Pulmonary artery endothelial cell (primary cell): ENCODE measurements at regions not wholly inside any gene's neighbourhood (a gene's known extent, or its start where the extent isn't known, plus 50 kb on each side); places are given as distances from the start of the nearest gene placed in this dataset.
"Not testable (repeated sequence)": the region's sequence is repeated elsewhere in the genome, so short reads cannot be mapped to it uniquely, and the experiment has no call there.

ENCODE experiments used
- DNase-seq: peaks from one replicate; pipeline ENCODE4 v3.0.0-alpha.2; 2011; ENCODE audit warnings: low read depth, low spot score

DNA sequence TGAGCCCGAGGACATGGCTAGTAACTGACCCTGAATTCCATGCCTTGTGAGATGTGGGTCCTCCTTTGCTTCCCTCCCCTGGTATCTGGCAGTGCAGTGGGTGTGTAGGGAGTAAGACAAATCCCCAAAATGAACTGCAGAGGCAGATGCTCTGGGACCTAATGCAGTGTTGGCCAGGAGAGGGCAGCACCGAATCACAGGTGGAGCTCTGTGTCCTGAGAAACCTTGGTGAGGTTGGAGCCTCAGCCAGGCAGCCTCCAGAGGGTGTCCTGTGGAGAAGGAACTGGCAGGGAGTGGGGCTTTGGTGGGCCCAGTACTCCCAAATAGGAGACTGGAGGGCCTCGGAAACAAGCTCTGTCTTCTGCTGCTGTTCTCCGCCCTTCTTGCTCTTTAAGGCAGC is 209.9 kb downstream of the CCNG2 start:
- DNase-seq = not testable (repeated sequence)

DNA sequence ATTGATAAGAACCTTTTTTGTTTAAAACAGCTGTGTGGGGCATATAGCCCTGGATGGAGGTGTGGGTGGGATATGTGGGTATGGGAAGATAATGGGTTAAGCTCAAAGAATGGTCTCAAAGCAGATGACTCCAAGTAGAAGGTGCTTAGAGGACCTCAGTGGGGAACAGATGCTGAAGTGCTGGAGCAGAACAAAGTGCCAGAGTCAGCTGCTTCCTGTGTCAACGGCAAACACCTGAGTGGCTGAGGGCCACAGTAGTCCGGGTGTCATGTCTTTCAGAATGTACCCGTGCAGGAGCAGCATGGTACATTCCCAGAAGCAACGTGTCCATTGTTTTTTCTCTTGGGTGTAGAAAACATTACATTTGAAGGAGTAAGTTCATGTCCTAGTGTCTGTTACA is 210.6 kb downstream of the CCNG2 start:
- no peak for DNase-seq

DNA sequence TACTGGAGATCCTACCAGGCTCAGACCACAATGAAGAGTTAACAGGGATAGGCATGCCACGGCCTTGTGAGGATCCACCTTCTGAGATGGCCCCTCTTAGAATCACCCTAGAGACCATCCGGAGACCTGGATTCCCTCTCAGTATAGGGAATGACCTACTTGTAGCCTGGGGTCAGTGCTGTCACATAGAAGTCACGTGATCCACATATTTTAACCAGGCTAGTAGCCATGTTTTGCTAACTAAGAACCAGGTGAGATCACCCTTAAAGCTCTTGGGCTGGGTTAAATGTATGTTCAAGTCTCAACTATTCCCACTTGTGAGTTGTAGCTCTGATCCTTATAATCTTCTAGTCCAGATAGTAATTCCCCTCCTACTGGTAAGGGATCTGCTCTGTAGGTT is 215.4 kb downstream of the CCNG2 start:
- no peak for DNase-seq

DNA sequence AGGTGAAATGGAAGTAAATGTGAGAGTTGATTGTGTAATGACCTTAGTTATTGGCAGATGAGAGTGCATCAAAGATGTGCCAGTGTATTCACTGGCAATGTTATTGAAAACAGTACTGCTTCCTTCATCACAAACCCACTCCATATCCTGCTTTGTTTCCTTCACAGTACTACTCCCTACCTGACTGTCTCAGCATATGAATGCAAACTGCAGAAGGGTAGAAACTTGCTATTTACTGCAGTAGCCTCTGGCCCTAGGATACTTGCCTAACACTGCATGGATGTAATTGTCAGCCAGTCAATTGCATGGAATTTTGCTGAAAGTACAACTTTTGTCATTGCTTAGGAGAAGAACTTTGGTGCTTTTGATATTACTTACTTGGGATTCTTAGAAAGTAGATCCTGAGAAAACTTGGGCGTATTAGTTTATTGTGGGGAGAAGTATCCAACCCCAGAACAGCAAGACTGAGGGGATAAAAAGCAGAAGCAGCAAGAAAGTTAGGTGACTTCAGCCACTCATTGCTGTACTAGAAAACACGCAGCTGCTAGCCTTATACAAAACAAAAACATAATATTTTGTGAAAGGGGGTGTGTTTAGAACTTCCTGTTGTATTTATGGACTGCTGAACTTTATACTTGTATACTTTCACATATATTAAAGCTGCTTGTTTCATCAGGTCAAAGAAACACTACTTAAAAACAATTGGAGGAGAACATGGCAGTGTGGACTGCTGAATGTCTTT is 219.0 kb downstream of the CCNG2 start:
- DNase-seq = no peak

DNA sequence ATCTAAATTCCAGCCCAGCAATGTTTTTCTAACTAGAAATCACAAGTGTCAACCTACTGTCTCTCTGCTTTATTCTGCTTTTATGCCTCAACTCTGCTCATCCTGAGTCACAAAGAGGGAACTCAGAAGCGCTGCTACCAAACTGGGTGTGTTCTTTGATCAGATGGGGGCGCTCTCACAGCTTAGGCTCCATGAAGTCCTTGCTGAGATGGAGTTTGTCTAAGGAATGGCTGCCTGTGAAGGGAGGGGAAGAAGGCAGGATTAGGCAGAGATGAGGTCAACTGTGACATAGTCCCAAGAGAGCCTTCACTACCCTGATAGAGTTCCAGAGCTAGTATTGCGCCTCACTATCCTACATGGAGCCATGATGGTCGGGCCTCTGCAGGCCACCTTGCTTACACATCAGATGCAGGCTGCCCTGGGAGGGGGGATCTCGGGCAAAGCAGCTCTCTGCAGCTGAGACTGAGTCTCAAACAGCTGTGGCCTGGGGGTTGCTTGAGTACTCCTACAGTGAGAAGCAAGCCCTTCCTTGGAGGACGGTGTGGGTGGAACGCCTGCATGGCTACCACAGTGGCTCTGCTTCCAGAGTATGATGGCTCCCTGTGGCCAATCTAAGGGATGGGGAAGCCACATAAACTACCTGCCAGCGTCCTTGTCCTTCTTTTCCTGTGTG is 219.9 kb downstream of the CCNG2 start:
- DNase-seq = no peak

DNA sequence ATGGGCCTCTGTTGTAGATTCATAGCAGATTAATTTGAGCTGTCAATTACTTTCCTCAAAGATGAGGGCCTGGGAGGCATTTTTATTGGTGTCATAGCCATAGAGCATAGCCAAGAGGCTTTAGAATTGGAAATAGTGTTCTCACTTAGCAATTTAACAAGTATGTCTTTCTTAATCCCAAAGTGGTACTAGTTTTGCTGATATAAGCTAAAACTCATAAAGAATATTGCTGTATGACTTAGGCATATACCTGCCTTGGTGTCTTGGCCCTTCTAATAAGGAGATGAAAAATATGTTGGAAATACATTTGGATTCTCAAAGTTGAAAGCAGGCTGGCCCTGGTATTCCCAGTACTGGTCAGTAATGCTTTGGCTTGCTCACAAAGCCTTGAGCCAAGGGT is 221.5 kb upstream of the CXCL13 start:
- no peak for DNase-seq

DNA sequence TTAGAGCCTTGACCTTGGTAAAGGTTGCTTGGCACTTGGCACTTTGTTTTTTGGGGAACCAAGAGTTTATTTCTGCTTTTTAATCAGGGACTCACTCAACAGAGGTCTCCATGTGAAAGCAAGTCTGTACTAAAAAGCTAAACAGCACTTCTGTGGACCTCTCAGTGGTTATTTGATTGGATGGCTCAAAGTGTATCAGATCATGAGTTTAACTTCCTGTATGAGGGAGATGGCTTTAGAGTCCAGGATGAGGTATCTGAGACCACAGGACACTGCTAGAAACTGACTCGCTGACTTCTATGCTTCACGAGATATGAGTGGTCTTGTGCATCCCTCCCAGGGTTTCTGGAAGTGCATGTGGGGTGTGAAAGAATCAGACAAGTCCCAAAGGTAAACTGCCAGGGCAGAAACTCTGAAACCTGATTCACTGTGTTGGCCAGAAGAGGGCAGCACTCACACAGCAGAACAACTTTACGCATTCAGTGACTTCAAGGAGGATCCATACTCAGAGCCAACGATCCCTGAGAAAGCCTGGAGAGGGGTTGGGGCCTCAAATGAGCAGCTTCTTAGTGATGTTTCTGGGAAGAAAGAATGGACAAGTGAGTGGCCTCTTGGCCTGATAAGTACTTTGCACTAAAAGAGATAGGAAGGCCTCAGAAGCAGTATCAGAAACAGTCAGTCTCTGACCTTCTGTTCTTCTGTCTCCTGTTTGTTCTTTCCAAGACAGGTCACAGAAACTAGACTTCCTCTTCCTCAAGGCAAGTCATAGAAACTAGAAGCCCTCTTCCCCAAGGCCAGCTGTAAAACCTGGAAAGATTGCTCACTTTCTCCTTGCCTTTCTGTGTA is 220.3 kb upstream of the CXCL13 start:
- peak; percentile 22 for DNase-seq

DNA sequence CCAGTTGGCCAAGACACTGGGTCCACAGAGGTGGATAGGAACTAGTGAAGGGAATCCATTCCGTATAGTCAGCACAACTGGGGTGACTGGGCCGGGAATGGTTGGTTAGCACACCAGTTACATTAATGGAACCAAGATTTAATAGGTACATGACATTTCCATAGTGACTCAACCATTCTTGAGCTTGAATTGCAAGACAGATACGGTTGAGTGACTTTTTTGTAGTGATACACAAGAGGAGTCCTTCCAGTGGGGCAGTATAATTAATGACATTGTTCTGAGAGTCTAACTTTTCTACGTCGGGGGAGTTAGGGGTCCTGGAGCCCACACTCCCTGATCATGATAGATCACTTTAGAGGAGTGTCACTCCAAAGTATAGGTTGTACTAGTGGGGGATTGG is 211.6 kb upstream of the CXCL13 start:
- no peak for DNase-seq

DNA sequence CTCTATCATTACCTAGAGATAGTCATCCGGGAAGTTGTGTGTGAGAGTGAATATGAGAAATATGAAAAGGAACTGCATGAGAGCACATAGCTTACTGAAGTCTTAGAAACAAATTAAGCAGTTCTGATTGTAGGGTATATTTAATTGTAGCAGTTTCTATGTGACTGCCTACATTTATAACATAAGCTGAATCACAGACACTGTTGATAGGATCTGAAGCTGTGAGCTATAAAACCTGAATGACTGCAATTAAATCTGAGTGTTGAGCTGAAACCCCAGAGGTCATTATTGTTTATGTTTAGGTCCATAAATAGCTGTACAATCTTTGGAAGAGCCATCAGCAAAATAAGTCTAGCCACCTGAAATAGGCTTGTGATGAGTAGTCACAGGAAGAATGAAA is 210.1 kb upstream of the CXCL13 start:
- DNase-seq = no peak

DNA sequence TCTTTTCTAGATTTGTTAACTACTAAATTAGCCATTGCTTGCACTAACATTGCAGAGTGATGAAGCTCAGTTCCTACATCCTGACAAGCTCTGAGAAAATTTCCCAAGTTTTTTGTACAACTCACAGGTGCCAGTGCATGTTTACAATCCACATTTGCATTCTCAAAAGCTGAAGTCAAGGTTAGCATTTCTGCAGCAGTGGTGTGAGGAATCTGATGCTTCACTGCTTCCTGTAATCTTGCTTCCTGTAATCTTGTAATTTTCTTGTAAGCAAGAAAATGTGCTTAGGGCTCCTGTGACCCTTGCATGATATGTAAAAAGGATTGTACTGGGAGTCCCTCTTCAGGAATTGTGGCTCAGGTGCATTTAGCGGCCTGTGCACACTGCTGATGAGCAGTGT is 207.4 kb upstream of the CXCL13 start:
- DNase-seq = no peak

DNA sequence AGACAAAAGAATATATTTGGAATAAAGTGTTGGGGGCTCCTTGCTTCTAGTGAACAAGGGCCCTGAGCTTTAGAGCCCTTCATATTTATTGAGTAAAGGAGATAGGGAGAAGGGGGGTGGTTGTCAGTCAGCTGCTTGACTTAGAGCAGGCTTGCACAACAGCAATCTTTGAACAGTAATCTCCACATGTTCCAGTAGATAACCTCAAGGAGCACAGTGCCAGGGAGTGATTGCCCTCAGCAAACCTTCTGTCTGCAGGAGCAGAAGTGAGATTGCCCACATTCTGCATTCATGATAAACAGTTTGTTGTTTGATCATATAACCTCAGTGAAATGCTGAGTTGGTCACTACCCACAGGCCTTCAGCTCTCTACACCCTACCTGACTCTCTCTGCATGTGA is 205.8 kb upstream of the CXCL13 start:
- no peak for DNase-seq

DNA sequence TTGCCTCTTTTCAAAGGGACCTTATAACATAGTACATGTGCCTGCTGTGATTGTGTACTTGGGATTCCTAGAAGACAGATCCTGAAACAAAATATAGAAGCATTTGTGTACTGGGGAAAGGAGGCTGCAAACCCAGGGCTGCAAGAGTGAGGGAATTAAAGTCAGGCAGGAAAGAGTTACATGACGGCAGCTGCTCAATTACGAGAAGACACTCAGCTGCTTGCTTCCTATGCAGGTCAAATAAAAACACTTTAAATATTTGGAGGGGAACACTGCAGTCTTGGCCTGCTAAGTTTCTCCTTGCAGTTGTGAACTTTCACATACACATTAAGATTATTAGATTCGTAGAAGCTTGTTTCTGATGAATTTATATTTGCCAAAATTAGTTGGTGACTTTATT is 191.9 kb upstream of the CXCL13 start:
- no peak for DNase-seq

DNA sequence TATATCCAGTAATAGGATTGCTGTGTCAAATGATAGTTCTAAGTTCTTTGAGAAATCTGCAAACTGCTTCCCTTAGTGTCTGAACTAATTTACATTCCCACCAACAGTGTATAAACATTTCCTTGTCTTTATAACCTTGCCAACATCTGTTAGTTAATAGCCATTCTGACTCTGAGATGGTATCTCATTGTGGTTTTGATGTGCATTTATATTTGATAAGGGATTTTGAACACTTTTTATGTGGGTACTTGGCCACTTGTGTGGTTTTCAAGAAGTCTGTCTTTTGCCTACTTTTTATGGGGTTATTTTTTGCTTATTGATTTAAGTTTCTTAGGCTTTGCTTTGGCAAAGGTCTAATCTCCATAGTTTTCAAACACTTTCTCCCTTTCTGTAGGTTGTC is 189.9 kb upstream of the CXCL13 start:
- no peak for DNase-seq

DNA sequence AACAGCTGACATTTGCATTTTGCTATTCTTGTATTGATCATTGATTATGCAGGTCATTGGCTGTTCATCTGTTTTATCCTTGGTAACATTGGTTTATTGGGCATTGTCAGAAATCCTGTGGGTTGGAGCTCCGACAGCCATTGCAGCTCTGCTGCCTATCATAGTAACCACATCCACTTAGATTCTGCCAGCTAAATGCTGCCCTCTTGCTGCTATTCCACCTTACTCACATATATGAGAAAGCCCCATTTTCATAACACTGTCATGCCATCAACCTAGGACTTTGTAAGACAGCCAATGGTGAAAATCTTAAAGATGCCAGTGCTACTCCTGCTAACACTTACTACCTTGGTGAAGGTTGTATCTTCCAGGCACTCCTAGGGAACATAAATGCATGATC is 187.3 kb upstream of the CXCL13 start:
- no peak for DNase-seq

DNA sequence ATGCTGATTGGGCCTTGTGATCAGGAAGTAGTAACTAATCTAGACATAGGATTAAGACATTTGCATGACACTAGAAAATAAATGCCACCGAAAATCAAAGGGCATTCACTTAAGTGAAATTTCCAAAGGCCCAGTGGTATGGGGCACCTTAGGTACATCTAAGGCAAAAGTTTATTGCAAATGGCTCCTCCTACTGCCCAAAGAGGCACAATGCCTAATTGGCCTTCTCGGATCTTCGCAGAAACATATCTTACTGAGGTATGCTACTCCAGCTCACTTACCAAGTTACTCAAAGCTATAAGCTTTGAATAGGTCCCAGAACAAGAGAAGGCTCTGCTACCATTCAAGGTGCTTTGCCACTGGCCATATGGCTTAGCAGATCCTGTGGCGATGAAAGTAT is 174.8 kb upstream of the CXCL13 start:
- no peak for DNase-seq

DNA sequence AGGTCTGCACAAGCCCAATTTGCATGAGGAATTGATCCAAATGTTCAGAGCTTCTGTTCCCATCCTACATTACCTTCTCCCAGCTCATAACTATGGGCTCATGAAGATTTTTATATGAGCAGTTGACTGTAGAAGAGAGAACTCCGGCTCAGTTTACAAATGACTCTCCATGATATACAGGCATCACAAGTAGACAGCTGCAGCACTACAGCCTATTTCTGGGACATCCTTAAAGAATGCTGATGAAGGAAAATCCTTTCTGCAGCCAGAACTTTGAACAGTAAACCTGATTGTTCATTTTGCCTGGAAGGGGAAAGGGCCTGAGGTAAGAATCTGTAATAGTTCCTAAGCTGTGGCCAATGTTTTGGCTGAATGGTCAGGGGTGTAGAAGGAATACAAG is 174.1 kb upstream of the CXCL13 start:
- DNase-seq = no peak

DNA sequence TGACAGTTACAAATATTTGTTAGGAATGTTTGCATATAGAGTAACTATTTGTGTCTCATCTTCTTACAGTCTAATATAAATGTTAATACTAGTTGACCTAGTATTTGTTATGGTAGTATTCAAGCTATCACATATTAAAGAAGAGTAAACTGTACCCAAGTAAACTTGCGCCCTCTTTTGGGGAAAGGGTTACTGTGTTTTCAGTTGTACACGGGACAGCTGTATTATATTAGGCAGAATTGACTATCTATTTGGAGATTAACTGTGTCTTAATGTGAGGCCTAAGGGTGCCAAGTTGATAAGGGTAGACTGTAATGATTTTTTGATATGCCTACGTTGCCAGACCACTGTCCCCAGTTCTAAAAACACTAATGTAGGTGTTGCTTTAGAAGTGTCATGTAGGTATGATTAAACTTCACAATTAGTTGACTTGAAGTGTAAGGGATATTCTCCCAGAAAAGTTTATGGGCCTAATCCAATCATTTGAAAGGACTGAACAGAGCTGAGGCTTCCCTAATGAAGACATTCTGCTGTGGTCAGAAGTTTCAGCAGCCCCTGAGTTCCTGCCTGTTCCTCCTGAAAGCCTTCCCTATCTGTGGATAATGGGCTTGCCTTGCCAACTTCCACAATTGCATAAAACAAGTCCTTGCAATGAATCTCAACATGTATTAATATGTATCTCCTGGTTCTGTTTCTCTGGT is 172.8 kb upstream of the CXCL13 start:
- DNase-seq = no peak

DNA sequence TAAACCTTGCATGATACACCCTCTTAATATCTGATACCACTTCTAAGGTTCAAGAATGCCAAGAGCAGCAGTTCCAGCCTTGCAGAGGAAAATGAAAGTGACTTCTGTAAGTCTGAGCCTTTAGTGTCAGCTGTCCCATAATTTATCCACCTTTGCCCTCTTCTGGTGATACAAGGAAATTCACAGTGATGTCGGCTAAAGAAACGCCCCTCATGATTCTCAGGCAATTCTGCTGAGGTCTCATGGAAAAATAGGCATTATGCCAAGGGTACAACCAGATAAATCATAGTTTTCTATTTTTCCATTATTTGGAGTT is 172.2 kb upstream of the CXCL13 start:
- DNase-seq = no peak

DNA sequence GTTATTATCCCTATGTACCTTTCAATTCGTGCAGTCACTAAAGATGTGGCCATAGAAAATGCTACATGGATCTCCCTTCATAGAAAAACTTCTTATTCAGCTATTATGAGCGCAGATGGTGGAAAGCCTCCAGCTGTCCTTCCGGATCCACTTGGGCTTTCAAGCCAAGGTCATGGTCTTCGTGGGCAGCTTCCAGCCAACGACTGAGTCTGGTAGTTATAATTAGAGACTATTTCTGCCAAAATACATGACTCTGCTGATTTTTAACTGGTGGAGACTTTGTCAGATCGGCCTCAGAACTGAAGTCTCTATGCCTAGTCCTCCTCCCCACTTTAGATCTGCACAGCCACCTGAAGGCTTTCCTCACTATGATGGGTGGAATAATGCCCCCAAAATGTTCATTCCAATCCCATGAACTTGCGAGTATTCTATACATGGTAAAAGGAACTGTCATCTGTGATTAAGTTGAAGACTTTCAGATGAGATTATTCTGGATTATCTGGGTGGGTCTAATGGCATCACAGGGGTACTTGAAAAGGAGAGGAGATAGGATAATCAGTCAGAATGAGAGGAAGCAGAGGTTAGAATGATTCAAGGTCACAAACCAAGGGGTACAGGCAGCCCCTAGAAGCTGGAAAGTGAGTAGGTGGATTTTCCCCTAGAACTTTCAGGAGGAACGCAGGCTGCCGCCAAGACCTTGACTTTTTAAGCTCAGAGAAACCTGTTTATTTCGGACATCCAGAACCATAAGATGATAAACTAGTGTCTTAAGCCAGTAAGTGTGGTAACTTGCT is 171.1 kb upstream of the CXCL13 start:
- DNase-seq = no peak

DNA sequence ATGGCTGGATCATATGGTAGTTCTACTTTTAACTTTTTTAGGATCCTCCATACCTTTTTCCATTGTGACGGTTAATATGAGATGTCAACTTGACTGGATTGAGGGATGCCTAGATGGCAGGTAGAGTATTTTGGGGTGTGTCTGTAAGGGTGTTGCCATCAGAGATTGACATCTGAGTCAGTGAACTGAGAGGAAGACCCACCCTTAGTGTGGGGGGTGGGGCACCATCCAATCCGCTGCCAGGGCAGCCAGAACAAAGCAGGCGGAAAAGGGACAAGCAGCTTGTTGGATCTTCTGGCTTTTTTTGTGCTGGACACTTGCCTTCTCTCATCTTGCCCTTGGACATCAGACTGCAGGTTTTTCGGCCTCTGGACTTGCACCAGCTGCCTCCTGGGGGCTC is 168.5 kb upstream of the CXCL13 start:
- DNase-seq = no peak

DNA sequence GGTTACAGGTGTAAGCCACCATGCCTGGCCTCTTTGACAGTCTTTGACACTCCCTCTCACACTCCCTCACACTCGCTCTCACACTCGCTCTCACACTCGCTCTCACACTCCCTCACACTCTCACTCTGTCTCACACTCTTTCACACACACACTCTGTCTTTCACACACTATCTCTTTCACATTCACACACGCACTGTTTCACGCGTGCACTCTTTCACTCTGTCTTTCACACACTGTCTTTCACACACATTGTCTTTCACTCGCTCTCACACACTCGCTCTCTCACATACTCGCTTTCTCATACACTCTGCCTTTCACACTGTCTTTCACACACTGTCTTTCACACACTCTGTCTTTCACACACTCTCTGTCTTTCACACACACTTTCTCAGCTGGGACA is 167.1 kb upstream of the CXCL13 start:
- DNase-seq = no peak
